Skeletal muscle satellite cell (primary cell): ENCODE measurements at regions not wholly inside any gene's neighbourhood (a gene's known extent, or its start where the extent isn't known, plus 50 kb on each side); places are given as distances from the start of the nearest gene placed in this dataset.

Experiments used
- H3K27me3 ChIP-seq: 2 replicates; pipeline ENCODE4 v1.7.0; 2013; ENCODE audit warnings: low read length; ENCODE audit not compliant: control insufficient read depth, insufficient read depth
- H3K36me3 ChIP-seq: 2 replicates; pipeline ENCODE4 v1.7.0; 2013; ENCODE audit warnings: mild to moderate bottlenecking, control low read depth, low read length; ENCODE audit not compliant: insufficient read depth
- H3K4me1 ChIP-seq: 2 replicates; pipeline ENCODE4 v1.7.0; 2013; ENCODE audit warnings: low read length; ENCODE audit not compliant: control insufficient read depth, insufficient read depth
- H3K4me2 ChIP-seq: 2 replicates; pipeline ENCODE4 v1.7.0; 2013; ENCODE audit warnings: mild to moderate bottlenecking, low read length
- H3K4me3 ChIP-seq: 2 replicates; pipeline ENCODE4 v1.7.0; 2013; ENCODE audit warnings: low read length
- H3K9ac ChIP-seq: 2 replicates; pipeline ENCODE4 v1.7.0; 2013; ENCODE audit warnings: mild to moderate bottlenecking, low read depth, low read length, moderate library complexity
- H3K9me3 ChIP-seq: replicated peaks from 2 replicates; pipeline ENCODE4 v1.7.0; 2013; ENCODE audit warnings: mild to moderate bottlenecking, control low read depth, low read length

DNA sequence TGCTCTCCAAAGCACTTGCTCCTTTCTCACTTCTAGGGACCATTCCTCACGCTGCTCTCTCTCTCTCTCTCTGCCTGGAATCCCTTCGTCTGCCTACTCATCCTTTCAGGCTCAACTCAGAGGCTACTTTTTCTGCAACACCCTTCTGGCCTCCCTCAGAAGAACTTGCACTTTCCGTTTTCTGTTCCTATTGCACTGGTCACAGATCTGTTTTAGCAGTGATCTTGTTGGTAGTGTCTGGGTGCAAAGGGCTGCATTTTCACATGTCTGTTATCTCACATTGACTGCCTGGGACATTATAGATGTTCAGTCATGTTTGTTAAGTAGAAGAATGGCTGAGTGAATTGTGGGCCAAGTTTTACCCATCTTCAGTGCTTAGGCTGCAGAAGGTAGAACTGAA is 63.5 kb downstream of the RIN2 start:
- peaks cover 14% of the 10 kb centered on the region for H3K4me1 ChIP-seq
- no peak overlapping the region for H3K9ac ChIP-seq
- no peaks in the 10 kb centered on the region for H3K27me3 ChIP-seq
- H3K4me3 ChIP-seq: no peak overlapping the region
- H3K9me3 ChIP-seq: no peaks in the 10 kb centered on the region
- H3K4me2 ChIP-seq: no peak overlapping the region
- no peaks in the 10 kb centered on the region for H3K36me3 ChIP-seq

GRCh38 chr20:19823216-19823615 is 65.2 kb downstream of the RIN2 start:
- Histone ChIP-seq H3K9ac (no peak overlapping the region), H3K4me2 (no peak overlapping the region), H3K4me3 (no peak overlapping the region), H3K36me3 (no peaks in the 10 kb centered on the region), H3K4me1 (peaks cover 12% of the 10 kb centered on the region), H3K9me3 (no peaks in the 10 kb centered on the region), H3K27me3 (no peaks in the 10 kb centered on the region)

DNA sequence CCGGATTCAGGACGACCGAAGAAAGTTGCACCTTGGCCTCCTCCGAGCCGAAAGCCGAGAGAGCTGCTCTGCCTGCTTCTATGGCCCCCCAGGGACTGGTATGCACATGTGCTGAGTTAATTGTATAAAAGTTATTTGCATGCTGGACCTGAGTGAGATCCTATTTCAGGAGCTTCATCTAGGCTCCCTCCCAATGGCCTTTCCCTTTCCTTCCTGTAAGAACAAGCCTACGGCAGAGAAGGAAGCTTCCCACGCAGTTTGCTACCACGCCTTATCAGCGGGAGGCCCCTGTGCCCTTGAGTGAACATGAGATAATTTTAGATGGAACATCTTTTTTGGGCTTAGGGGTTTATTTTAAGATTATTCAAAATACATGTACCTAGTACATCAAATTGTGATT is 65.9 kb downstream of the RIN2 start:
- no peak overlapping the region for H3K4me2 ChIP-seq
- no peaks in the 10 kb centered on the region for H3K27me3 ChIP-seq
- no peak overlapping the region for H3K4me3 ChIP-seq
- no peaks in the 10 kb centered on the region for H3K36me3 ChIP-seq
- H3K9ac ChIP-seq: no peak overlapping the region
- H3K9me3 ChIP-seq: no peaks in the 10 kb centered on the region
- peaks cover 17% of the 10 kb centered on the region for H3K4me1 ChIP-seq

GRCh38 chr20:19824861-19825260 is 66.8 kb downstream of the RIN2 start:
- no peak overlapping the region for H3K4me3 ChIP-seq

GRCh38 chr20:19826179-19826914 is 68.3 kb downstream of the RIN2 start:
- Histone ChIP-seq H3K4me3 (no peak overlapping the region), H3K9me3 (no peaks in the 10 kb centered on the region), H3K27me3 (no peaks in the 10 kb centered on the region), H3K4me1 (peaks cover 17% of the 10 kb centered on the region), H3K4me2 (no peak overlapping the region), H3K9ac (no peak overlapping the region), H3K36me3 (no peaks in the 10 kb centered on the region)

More at GRCh38 chr20:19824861-19825260, 66.8 kb downstream of the RIN2 start:
- no peaks in the 10 kb centered on the region for H3K36me3 ChIP-seq
- H3K27me3 ChIP-seq: no peaks in the 10 kb centered on the region
- H3K4me1 ChIP-seq: peaks cover 17% of the 10 kb centered on the region
- no peak overlapping the region for H3K4me2 ChIP-seq
- H3K9ac ChIP-seq: no peak overlapping the region
- H3K9me3 ChIP-seq: no peaks in the 10 kb centered on the region

DNA sequence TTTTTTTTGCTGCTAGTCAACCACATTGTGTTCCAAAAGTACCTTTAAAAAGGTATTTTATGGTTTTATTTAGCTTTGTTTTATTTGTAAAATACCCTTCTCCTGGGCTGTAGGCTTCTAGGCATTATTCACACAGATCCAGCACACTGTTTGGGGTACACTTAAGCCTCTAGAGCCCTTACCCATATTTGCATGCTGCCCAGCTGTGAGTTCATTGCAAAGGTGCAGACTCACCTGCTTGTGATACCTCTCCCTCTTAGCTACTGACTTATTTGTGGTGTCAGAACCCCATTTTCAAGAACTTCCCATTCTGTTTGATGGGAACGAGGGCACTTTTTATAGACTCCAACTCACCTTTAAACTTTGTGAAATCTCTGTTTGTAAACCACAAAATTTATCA is 69.8 kb downstream of the RIN2 start:
- Histone ChIP-seq H3K4me3 (no peak overlapping the region), H3K4me1 (peaks cover 17% of the 10 kb centered on the region), H3K4me2 (peak overlapping the region; percentile 2), H3K36me3 (no peaks in the 10 kb centered on the region), H3K9me3 (no peaks in the 10 kb centered on the region), H3K9ac (peak overlapping the region; percentile 11), H3K27me3 (no peaks in the 10 kb centered on the region)

GRCh38 chr20:19828232-19828631 is 70.2 kb downstream of the RIN2 start:
- no peaks in the 10 kb centered on the region for H3K9me3 ChIP-seq
- peaks cover 17% of the 10 kb centered on the region for H3K4me1 ChIP-seq
- peak overlapping the region; percentile 11 for H3K9ac ChIP-seq
- H3K36me3 ChIP-seq: no peaks in the 10 kb centered on the region
- H3K4me2 ChIP-seq: peak overlapping the region; percentile 2
- H3K27me3 ChIP-seq: no peaks in the 10 kb centered on the region
- H3K4me3 ChIP-seq: no peak overlapping the region

- Histone ChIP-seq H3K9ac (no peak overlapping the region), H3K4me3 (no peak overlapping the region), H3K9me3 (no peaks in the 10 kb centered on the region), H3K36me3 (no peaks in the 10 kb centered on the region), H3K4me1 (peaks cover 12% of the 10 kb centered on the region), H3K4me2 (no peak overlapping the region), H3K27me3 (no peaks in the 10 kb centered on the region)
These were observed 72.2 kb downstream of the RIN2 start for GRCh38 chr20:19830211-19830785.

GRCh38 chr20:19832875-19833274 is 74.8 kb downstream of the RIN2 start:
- H3K27me3 ChIP-seq: no peaks in the 10 kb centered on the region
- H3K4me3 ChIP-seq: no peak overlapping the region
- no peaks in the 10 kb centered on the region for H3K36me3 ChIP-seq
- H3K4me1 ChIP-seq: peaks cover 9% of the 10 kb centered on the region
- no peaks in the 10 kb centered on the region for H3K9me3 ChIP-seq
- no peak overlapping the region for H3K9ac ChIP-seq
- H3K4me2 ChIP-seq: no peak overlapping the region

GRCh38 chr20:19833395-19833794 is 75.3 kb downstream of the RIN2 start:
- H3K4me3 ChIP-seq: no peak overlapping the region
- peaks cover 5% of the 10 kb centered on the region for H3K4me1 ChIP-seq
- no peaks in the 10 kb centered on the region for H3K9me3 ChIP-seq
- H3K27me3 ChIP-seq: no peaks in the 10 kb centered on the region
- H3K36me3 ChIP-seq: no peaks in the 10 kb centered on the region
- H3K9ac ChIP-seq: no peak overlapping the region
- no peak overlapping the region for H3K4me2 ChIP-seq

DNA sequence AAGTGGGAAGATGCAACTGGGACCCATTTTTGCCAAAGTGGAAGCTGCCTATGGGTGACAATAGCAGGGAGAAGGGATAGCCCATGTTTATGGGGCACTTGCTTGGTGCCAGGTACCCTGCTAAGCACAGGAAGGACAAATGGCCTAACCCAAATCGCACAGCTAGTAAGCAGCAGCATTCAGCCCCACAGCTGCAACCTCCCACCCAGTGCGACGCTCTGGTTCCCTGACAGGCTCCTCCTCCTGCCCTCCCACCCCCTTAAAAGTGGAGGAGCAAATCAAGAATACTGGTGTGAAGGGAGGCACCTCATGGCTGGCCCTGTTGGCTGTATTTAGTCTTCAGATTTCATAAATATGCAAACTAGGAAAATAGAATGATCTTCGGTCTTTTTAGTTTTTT is 76.2 kb downstream of the RIN2 start:
- Histone ChIP-seq H3K9me3 (no peaks in the 10 kb centered on the region), H3K4me3 (no peak overlapping the region), H3K4me1 (no peaks in the 10 kb centered on the region), H3K4me2 (no peak overlapping the region), H3K36me3 (no peaks in the 10 kb centered on the region), H3K9ac (no peak overlapping the region), H3K27me3 (no peaks in the 10 kb centered on the region)

GRCh38 chr20:19834783-19835182 is 76.7 kb downstream of the RIN2 start:
- no peak overlapping the region for H3K9ac ChIP-seq
- no peak overlapping the region for H3K4me2 ChIP-seq
- no peaks in the 10 kb centered on the region for H3K27me3 ChIP-seq
- H3K36me3 ChIP-seq: no peaks in the 10 kb centered on the region
- H3K4me3 ChIP-seq: no peak overlapping the region
- no peaks in the 10 kb centered on the region for H3K4me1 ChIP-seq
- H3K9me3 ChIP-seq: no peaks in the 10 kb centered on the region
